Ascending aorta (tissue), 2 donors: ENCODE measurements at regions not wholly inside any gene's neighbourhood (a gene's known extent, or its start where the extent isn't known, plus 50 kb on each side); places are given as distances from the start of the nearest gene placed in this dataset.

Source experiments
- DNase-seq, 2 donors: peaks; one replicate each; pipeline ENCODE4 v3.0.0-alpha.2; 2019; ENCODE audit warnings: low spot score in 2 of 2
- H3K27ac ChIP-seq, 2 donors: fragments of 200-600 bp; sonication (generic); one replicate each; pipeline ENCODE4 v1.5.1; 2016 to 2017; ENCODE audit warnings: mild to moderate bottlenecking in 1 of 2
- H3K27me3 ChIP-seq: fragments of 200-600 bp; sonication (generic); one replicate; pipeline ENCODE4 v1.5.1; 2017
- H3K36me3 ChIP-seq, 2 donors: fragments of 200-600 bp; sonication (generic); one replicate each; pipeline ENCODE4 v1.5.1; 2016
- H3K4me1 ChIP-seq, 2 donors: fragments of 200-600 bp; sonication (generic); one replicate each; pipeline ENCODE4 v1.5.1; 2016 to 2017; ENCODE audit warnings: mild to moderate bottlenecking in 1 of 2
- H3K4me3 ChIP-seq, 2 donors: fragments of 200-600 bp; sonication (generic); one replicate each; pipeline ENCODE4 v1.5.1; 2016 to 2017; ENCODE audit warnings: mild to moderate bottlenecking in 1 of 2
- H3K9me3 ChIP-seq, 2 donors: fragments of 200-600 bp; sonication (generic); one replicate each; pipeline ENCODE4 v1.5.1; 2016
- CTCF ChIP-seq, 3 experiments: fragments of 200-600 bp in 2 of 3; fragments of 450-650 bp in 1 of 3; sonication (generic) in 2 of 3; IDR thresholded peaks; one replicate each; pipeline ENCODE4 v1.5.1; 2016 to 2019; ENCODE audit warnings: antibody characterized with exemption in 3 of 3, mild to moderate bottlenecking in 1 of 3, moderate library complexity in 1 of 3
- intact Hi-C: fragments of 100-400 bp; cut with DNase I; formaldehyde crosslinking; loops from one replicate; pipeline ENCODE4 v1.15.1; 2023

- Histone ChIP-seq H3K36me3 (no peaks in the 10 kb centered on the region), H3K4me3 (no peak overlapping the region), H3K27me3 (no peaks in the 10 kb centered on the region), H3K27ac (no peak overlapping the region), H3K9me3 (no peaks in the 10 kb centered on the region), H3K4me1 (peaks cover 3 to 14% of the 10 kb centered on the region in 2 donors)
- no peak for TF ChIP-seq CTCF (IDR thresholded peaks at IDR 0.05)
- no peak for DNase-seq
- intact Hi-C loops = no loop called here
These were observed 236.8 kb upstream of the SERP2 start for GRCh38 chr13:44136696-44137268.

- H3K9me3 ChIP-seq = no peaks in the 10 kb centered on the region
- no peak for DNase-seq
- H3K27ac ChIP-seq = no peak overlapping the region
- no peak overlapping the region for H3K4me3 ChIP-seq
- no peaks in the 10 kb centered on the region for H3K27me3 ChIP-seq
- H3K4me1 ChIP-seq = peaks cover 3 to 10% of the 10 kb centered on the region in 2 donors
- TF ChIP-seq CTCF (IDR thresholded peaks at IDR 0.05) = no peak
- no peaks in the 10 kb centered on the region for H3K36me3 ChIP-seq
- intact Hi-C loops = no loop called here
These were observed 236.2 kb upstream of the SERP2 start for GRCh38 chr13:44137466-44137865.

GRCh38 chr13:44140146-44140545 is 233.5 kb upstream of the SERP2 start:
- Histone ChIP-seq H3K36me3 (no peaks in the 10 kb centered on the region), H3K9me3 (no peaks in the 10 kb centered on the region), H3K27me3 (no peaks in the 10 kb centered on the region), H3K4me1 (peaks cover 3 to 8% of the 10 kb centered on the region in 2 donors), H3K4me3 (no peak overlapping the region), H3K27ac (no peak overlapping the region)
- no peak for DNase-seq
- no peak for TF ChIP-seq CTCF (IDR thresholded peaks at IDR 0.05)
- intact Hi-C loops = loop anchor here (5.0 kb wide), 3 partner anchors 88 to 162 kb away; no protein-coding TSS in a partner anchor

GRCh38 chr13:44140888-44141724 is 232.5 kb upstream of the SERP2 start:
- intact Hi-C loops = loop anchor here (5.0 kb wide), 3 partner anchors 89 to 161 kb away; no protein-coding TSS in a partner anchor

More at GRCh38 chr13:44140888-44141724, 232.5 kb upstream of the SERP2 start:
- Histone ChIP-seq H3K9me3 (no peaks in the 10 kb centered on the region), H3K4me3 (peak overlapping the region; percentile 58 to 66), H3K27me3 (no peaks in the 10 kb centered on the region), H3K4me1 (peaks cover 3 to 8% of the 10 kb centered on the region in 2 donors), H3K36me3 (no peaks in the 10 kb centered on the region), H3K27ac (peak overlapping the region; percentile 95 to 96)
- no peak for DNase-seq
- TF ChIP-seq CTCF (IDR thresholded peaks at IDR 0.05) = no peak
